Breast epithelium (tissue), 4 donors: ENCODE measurements at regions not wholly inside any gene's neighbourhood (a gene's known extent, or its start where the extent isn't known, plus 50 kb on each side); places are given as distances from the start of the nearest gene placed in this dataset.

ENCODE experiments used
- DNase-seq, 2 donors: peaks; one replicate each; pipeline ENCODE4 v3.0.0-alpha.2; 2019; ENCODE audit warnings: low spot score in 2 of 2
- H3K27ac ChIP-seq, 2 donors: fragments of 200-600 bp; sonication (generic) in 1 of 2; one replicate each; pipeline ENCODE4 v1.5.1; 2016 to 2019; ENCODE audit warnings: mild to moderate bottlenecking in 1 of 2
- H3K27me3 ChIP-seq, 2 donors: fragments of 200-600 bp; sonication (generic) in 1 of 2; one replicate each; pipeline versions ENCODE4 v1.5.1 to v1.6.0; 2017 to 2019; ENCODE audit warnings: control low read depth in 1 of 2, mild to moderate bottlenecking in 1 of 2
- H3K36me3 ChIP-seq: fragments of 200-600 bp; one replicate; pipeline ENCODE4 v1.5.1; 2019
- H3K4me1 ChIP-seq, 2 donors: fragments of 200-600 bp; sonication (generic); one replicate each; pipeline ENCODE4 v1.5.1; 2016 to 2019; ENCODE audit warnings: control low read depth in 1 of 2
- H3K4me3 ChIP-seq, 3 donors: fragments of 200-600 bp; sonication (generic); 1 replicate in 2 of 3; 2 replicates in 1 of 3; pipeline ENCODE4 v1.5.1; 2016 to 2019; ENCODE audit warnings: mild to moderate bottlenecking in 3 of 3, moderate library complexity in 2 of 3
- H3K9me3 ChIP-seq, 2 donors: fragments of 200-600 bp; sonication (generic) in 1 of 2; one replicate each; pipeline ENCODE4 v1.5.1; 2016 to 2019; ENCODE audit warnings: control low read depth in 1 of 2
- POLR2A ChIP-seq: fragments of 450-650 bp; IDR thresholded peaks from one replicate; pipeline ENCODE4 v1.6.1; 2016; ENCODE audit warnings: antibody characterized with exemption, mild to moderate bottlenecking, moderate library complexity
- POLR2AphosphoS5 ChIP-seq, 3 donors: sonication (generic); formaldehyde crosslinking; IDR thresholded peaks; one replicate each; pipeline ENCODE4 v1.6.1; 2017; ENCODE audit warnings: antibody characterized with exemption in 3 of 3
- intact Hi-C: fragments of 100-400 bp; cut with DNase I; formaldehyde crosslinking; loops from one replicate; pipeline ENCODE4 v1.15.1; 2023; ENCODE audit warnings: low total_unique reads
- TF ChIP-seq, protein P1 (sequence below), 3 donors: fragments of 450-650 bp; IDR thresholded peaks; one replicate each; pipeline ENCODE4 v1.5.1; 2016 to 2017; ENCODE audit warnings: antibody characterized with exemption in 3 of 3, mild to moderate bottlenecking in 3 of 3, moderate library complexity in 3 of 3

DNA sequence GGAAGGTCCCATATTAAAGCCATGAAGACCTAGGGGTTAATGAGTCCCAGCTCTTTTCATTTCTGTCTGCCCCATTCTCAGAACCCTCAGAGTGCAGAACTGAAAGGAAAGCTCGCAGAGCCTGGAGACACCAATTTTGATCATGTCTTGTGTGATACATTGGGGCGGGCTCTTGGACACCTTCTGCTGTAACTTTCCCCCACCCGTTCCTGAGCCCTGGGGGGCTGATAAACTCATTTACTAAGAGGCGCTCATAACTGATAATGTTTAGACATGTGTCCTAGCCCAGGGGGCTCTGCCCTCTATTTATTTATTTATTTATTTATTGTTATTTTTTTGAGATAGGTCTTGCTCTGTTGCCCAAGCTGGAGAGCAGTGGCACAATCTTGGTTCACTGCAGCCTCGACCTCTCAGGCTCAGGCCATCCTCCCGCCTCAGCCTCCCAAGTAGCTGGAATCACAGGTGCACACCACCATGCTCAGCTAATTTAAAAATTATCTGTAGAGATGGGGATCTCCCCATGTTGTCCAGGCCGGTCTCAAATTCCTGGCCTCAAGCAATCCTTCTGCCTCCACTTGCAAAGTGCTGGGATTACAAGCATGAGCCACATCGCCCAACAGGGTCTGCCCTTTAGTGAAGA is 72.4 kb upstream of the HAAO start:
- Histone ChIP-seq H3K27ac (no peak overlapping the region), H3K27me3 (no peaks in the 10 kb centered on the region), H3K36me3 (no peaks in the 10 kb centered on the region), H3K9me3 (no peaks in the 10 kb centered on the region), H3K4me1 (peaks cover 0 to 26% of the 10 kb centered on the region in 2 donors), H3K4me3 (no peak overlapping the region)
- TF ChIP-seq, protein P1, sequence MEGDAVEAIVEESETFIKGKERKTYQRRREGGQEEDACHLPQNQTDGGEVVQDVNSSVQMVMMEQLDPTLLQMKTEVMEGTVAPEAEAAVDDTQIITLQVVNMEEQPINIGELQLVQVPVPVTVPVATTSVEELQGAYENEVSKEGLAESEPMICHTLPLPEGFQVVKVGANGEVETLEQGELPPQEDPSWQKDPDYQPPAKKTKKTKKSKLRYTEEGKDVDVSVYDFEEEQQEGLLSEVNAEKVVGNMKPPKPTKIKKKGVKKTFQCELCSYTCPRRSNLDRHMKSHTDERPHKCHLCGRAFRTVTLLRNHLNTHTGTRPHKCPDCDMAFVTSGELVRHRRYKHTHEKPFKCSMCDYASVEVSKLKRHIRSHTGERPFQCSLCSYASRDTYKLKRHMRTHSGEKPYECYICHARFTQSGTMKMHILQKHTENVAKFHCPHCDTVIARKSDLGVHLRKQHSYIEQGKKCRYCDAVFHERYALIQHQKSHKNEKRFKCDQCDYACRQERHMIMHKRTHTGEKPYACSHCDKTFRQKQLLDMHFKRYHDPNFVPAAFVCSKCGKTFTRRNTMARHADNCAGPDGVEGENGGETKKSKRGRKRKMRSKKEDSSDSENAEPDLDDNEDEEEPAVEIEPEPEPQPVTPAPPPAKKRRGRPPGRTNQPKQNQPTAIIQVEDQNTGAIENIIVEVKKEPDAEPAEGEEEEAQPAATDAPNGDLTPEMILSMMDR (IDR thresholded peaks at IDR 0.05), result no peak
- TF ChIP-seq POLR2A (no peak), POLR2AphosphoS5 (IDR thresholded peaks at IDR 0.05) (no peak)
- DNase-seq, result no peak
- intact Hi-C loops, result no loop called here

DNA sequence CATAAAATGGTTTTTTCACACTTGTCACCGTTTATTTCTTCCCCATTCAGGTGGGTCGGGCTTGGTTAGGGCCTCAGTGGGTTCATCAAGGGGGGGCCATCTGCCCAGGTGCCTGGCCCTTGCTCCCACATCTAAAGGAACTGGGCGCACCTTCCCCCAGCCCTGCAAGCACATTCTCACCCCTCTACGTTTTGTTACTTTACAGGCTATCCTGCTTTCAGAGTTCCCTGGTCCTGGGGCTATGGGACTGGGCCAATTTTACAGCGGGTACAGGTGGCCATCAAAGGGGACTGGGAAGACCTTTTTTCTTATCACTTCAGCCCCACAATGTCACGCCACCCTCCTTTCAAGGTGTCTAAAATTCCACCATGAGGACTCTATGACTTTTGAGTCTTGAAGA is 71.8 kb upstream of the HAAO start:
- no peak for DNase-seq
- Histone ChIP-seq H3K27ac (no peak overlapping the region), H3K4me1 (peaks cover 0 to 26% of the 10 kb centered on the region in 2 donors), H3K36me3 (no peaks in the 10 kb centered on the region), H3K9me3 (no peaks in the 10 kb centered on the region), H3K4me3 (no peak overlapping the region), H3K27me3 (no peaks in the 10 kb centered on the region)
- TF ChIP-seq, protein P1 (IDR thresholded peaks at IDR 0.05), result no peak
- no peak for TF ChIP-seq POLR2AphosphoS5 (IDR thresholded peaks at IDR 0.05)
- TF ChIP-seq POLR2A, result no peak
- intact Hi-C loops, result no loop called here

DNA sequence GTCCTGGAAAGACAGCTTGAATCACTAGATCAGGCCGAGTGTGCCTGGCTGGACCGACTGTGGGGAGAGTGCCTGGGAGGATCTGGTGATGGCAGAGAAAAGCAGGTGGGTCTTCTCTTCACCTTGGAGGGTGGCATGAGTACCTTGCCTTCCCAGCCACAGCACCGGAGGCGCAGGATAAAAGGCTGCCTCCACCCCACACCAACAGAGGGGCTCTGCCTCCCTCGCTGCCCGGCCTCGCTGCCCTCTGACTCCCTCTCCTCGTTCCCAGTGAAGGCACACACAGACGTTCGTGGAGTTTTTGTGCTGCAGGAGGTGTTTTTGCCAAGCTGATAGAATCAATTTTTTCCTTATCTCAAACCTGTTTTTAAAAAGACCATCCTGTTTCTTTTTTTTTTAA is 71.4 kb upstream of the HAAO start:
- Histone ChIP-seq H3K27ac (no peak overlapping the region), H3K27me3 (no peaks in the 10 kb centered on the region), H3K4me1 (peaks cover 0 to 26% of the 10 kb centered on the region in 2 donors), H3K4me3 (no peak overlapping the region), H3K36me3 (no peaks in the 10 kb centered on the region), H3K9me3 (peaks cover 0 to 2% of the 10 kb centered on the region in 2 donors)
- TF ChIP-seq POLR2A (no peak), POLR2AphosphoS5 (IDR thresholded peaks at IDR 0.05) (no peak)
- TF ChIP-seq, protein P1 (IDR thresholded peaks at IDR 0.05), result no peak
- no peak for DNase-seq
- intact Hi-C loops, result no loop called here

DNA sequence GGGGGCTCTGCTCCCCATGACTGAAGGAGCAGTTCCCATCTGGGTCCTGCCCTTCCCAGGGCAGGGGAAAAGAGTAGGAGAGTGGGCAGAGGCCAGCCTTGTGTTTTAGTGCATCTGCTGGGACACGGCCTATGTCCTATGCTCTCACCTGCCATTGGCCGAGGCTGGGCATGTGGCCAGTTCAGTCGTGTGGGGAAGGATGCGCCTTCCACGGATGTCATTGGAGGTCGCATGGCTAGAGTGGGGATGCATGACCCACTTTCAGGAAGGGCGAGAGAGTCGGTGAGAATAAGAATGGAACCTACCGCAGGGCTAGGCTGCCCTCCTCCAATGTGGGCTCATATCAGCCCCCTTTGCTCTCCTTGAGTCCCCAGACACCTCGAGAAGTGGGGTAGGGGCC is 70.9 kb upstream of the HAAO start:
- Histone ChIP-seq H3K36me3 (no peaks in the 10 kb centered on the region), H3K4me1 (peaks cover 0 to 26% of the 10 kb centered on the region in 2 donors), H3K9me3 (peaks cover 0 to 3% of the 10 kb centered on the region in 2 donors), H3K27ac (no peak overlapping the region), H3K4me3 (no peak overlapping the region), H3K27me3 (no peaks in the 10 kb centered on the region)
- TF ChIP-seq POLR2A (no peak), POLR2AphosphoS5 (IDR thresholded peaks at IDR 0.05) (no peak)
- TF ChIP-seq, protein P1 (IDR thresholded peaks at IDR 0.05), result no peak
- intact Hi-C loops, result no loop called here
- no peak for DNase-seq

DNA sequence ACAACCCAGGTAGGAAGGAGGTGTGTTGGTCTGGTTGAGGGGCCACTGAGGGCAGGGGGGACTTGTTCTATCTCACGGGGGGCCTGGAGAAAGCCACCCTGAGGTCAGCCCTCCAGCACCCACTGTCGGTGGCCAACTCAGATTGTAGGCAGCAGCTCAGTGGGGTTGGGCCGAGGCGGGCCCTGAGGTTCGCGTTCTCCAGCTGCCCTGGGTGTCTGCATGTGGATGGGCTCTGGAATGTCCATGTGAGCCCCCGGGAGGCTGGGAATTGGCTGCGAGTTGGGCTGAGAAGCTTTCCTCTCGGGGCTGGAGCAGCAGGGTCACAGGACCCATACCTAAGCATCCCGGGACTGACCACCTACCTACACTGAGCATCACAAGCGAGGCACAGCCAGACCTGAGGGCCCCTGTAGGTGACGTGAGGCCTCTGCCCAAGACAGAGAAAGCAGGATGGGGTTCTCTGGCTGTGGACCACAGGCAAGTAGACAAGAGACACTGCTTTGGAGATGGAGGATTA is 70.3 kb upstream of the HAAO start:
- H3K9me3 ChIP-seq, result peaks cover 0 to 3% of the 10 kb centered on the region in 2 donors
- TF ChIP-seq, protein P1 (IDR thresholded peaks at IDR 0.05), result no peak
- no peak for TF ChIP-seq POLR2AphosphoS5 (IDR thresholded peaks at IDR 0.05)
- no peak for TF ChIP-seq POLR2A
- H3K36me3 ChIP-seq, result no peaks in the 10 kb centered on the region
- no peak overlapping the region for H3K4me3 ChIP-seq
- H3K27me3 ChIP-seq, result no peaks in the 10 kb centered on the region
- peaks cover 0 to 22% of the 10 kb centered on the region in 2 donors for H3K4me1 ChIP-seq
- intact Hi-C loops, result no loop called here
- DNase-seq, result no peak
- no peak overlapping the region for H3K27ac ChIP-seq
